Kidney (tissue), 13 donors: ENCODE measurements at regions not wholly inside any gene's neighbourhood (a gene's known extent, or its start where the extent isn't known, plus 50 kb on each side); places are given as distances from the start of the nearest gene placed in this dataset.
"Not testable (repeated sequence)": the region's sequence is repeated elsewhere in the genome, so short reads cannot be mapped to it uniquely, and the experiment has no call there.

Experiments used
- DNase-seq, 5 donors: peaks; one replicate each; pipeline ENCODE4 v3.0.0-alpha.2; 2013 to 2020
- FAIRE-seq: peaks from 2 replicates; lab custom pipeline; 2012; peaks lifted over from hg19 to GRCh38; lab: Jason Lieb, UNC
- H3K27ac ChIP-seq, 2 donors: one replicate each; pipeline ENCODE4 v1.7.0; 2013; ENCODE audit warnings: low read depth in 2 of 2, low read length in 2 of 2, inconsistent platforms in 1 of 2
- H3K27me3 ChIP-seq: one replicate; pipeline ENCODE4 v1.7.1; 2013; ENCODE audit warnings: low read length, inconsistent platforms; ENCODE audit not compliant: control insufficient read depth, insufficient read depth
- H3K36me3 ChIP-seq, 3 donors: one replicate each; pipeline versions ENCODE4 v1.7.0 to v1.7.1; 2013; ENCODE audit warnings: low read length in 3 of 3, control low read depth in 1 of 3, inconsistent platforms in 1 of 3; ENCODE audit not compliant: insufficient read depth in 3 of 3, control insufficient read depth in 2 of 3
- H3K4me1 ChIP-seq, 3 donors: one replicate each; pipeline versions ENCODE4 v1.7.0 to v1.7.1; 2013; ENCODE audit warnings: low read length in 3 of 3, inconsistent platforms in 1 of 3, low read depth in 1 of 3; ENCODE audit not compliant: control insufficient read depth in 2 of 3, insufficient read depth in 2 of 3
- H3K4me3 ChIP-seq, 3 donors: one replicate each; pipeline versions ENCODE4 v1.7.0 to v1.8.1; 2013; ENCODE audit warnings: low read length in 3 of 3, control low read depth in 1 of 3, inconsistent platforms in 1 of 3
- H3K9ac ChIP-seq, 3 donors: one replicate each; pipeline versions ENCODE4 v1.7.0 to v1.7.1; 2013; ENCODE audit warnings: low read length in 3 of 3, control low read depth in 1 of 3, inconsistent platforms in 1 of 3
- H3K9me3 ChIP-seq, 3 donors: one replicate each; pipeline versions ENCODE4 v1.7.0 to v1.7.1; 2013; ENCODE audit warnings: low read length in 3 of 3, control low read depth in 1 of 3, inconsistent platforms in 1 of 3; ENCODE audit not compliant: control insufficient read depth in 2 of 3, insufficient read depth in 1 of 3
- intact Hi-C: fragments of 100-400 bp; cut with DNase I; formaldehyde crosslinking; loops from one replicate; pipeline ENCODE4 v1.11.1; 2022
- TF ChIP-seq, protein P1 (sequence below): IDR thresholded peaks from 3 replicates; pipeline ENCODE4 v1.5.1; 2012; ENCODE audit warnings: mild to moderate bottlenecking, moderate library complexity, borderline replicate concordance; ENCODE audit not compliant: insufficient read depth; ENCODE audit errors: extremely low read depth
- donor health status: control.
- donor health status: control.
- donor health status: control.
- donor health status: control.
- donor health status: control.
- donor health status: DM: yes; HTN: yes; CAD: no.
- donor health status: Normal renal cell carcinoma (clear cell type).

DNA sequence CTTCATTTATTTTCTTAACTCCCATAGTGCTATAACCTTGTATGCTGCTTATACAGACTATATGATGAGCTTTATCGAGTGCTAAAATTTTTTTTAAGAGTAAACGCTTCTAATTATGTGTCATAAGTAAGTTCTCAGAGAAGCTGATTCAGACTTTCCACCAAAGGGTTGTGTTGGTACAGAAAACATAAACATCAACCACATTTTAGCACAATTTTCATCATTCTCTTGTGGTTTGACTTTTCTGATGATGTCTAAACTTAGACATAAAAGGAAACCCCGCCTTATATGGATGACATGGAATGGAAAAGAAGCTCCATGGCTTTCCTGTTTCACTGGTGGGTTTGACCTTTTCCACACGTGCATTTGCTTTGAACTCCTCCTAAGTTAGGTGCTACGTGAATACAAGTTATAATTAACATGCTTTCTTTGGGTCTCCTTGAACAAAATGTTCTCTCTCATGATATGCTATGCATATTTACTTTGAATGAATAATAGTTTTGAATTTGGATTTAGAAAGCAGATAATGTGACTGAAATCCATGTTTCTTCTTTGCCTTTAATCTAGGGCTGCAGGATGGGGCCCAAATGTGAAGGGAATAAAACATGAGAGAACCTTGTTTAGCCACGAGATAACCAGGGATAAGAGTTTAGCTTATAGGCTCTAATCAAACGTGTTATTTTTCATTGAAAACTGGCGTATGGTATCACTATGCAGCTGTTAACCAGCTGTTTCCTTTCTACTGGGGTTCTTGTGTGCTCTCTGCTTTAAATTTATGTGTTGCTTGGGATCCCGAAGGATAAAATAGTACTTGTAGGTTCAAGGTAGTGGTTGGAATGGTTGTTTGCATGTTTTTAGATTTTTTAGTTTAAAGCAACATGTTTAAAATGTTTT is 127.1 kb upstream of the AHI1 start:
- FAIRE-seq (no peak), DNase-seq (peak in 1 of 5 donors; percentile 34)
- Histone ChIP-seq H3K4me3 (no peak overlapping the region), H3K9me3 (no peaks in the 10 kb centered on the region), H3K36me3 (no peaks in the 10 kb centered on the region), H3K4me1 (peaks cover 0 to 4% (median 0%) of the 10 kb centered on the region in 3 donors), H3K27me3 (no peaks in the 10 kb centered on the region), H3K9ac (no peak overlapping the region), H3K27ac (no peak overlapping the region)
- intact Hi-C loops, result no loop called here
- TF ChIP-seq, protein P1, sequence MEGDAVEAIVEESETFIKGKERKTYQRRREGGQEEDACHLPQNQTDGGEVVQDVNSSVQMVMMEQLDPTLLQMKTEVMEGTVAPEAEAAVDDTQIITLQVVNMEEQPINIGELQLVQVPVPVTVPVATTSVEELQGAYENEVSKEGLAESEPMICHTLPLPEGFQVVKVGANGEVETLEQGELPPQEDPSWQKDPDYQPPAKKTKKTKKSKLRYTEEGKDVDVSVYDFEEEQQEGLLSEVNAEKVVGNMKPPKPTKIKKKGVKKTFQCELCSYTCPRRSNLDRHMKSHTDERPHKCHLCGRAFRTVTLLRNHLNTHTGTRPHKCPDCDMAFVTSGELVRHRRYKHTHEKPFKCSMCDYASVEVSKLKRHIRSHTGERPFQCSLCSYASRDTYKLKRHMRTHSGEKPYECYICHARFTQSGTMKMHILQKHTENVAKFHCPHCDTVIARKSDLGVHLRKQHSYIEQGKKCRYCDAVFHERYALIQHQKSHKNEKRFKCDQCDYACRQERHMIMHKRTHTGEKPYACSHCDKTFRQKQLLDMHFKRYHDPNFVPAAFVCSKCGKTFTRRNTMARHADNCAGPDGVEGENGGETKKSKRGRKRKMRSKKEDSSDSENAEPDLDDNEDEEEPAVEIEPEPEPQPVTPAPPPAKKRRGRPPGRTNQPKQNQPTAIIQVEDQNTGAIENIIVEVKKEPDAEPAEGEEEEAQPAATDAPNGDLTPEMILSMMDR, result no peak

DNA sequence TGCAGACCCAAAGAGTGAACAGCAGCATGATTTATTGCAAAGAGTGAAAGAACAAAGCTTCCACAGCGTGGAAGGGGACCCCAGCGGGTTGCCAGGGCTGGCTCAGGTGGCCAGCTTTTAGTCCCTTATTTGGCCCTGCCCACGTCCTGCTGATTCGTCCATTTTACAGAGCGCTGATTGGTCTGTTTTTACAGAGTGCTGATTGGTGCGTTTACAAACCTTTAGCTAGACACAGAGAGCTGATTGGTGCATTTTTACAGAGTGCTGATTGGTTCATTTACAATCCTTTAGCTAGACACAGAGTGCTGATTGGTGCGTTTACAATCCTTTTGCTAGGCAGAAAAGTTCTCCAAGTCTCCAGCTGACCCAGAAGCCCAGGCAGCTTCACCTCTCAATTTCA is 128.5 kb upstream of the AHI1 start:
- H3K4me3 ChIP-seq, FAIRE-seq, H3K9ac ChIP-seq, H3K36me3 ChIP-seq, DNase-seq, intact Hi-C loops, H3K9me3 ChIP-seq, H3K4me1 ChIP-seq, H3K27me3 ChIP-seq, H3K27ac ChIP-seq: not testable (repeated sequence)

DNA sequence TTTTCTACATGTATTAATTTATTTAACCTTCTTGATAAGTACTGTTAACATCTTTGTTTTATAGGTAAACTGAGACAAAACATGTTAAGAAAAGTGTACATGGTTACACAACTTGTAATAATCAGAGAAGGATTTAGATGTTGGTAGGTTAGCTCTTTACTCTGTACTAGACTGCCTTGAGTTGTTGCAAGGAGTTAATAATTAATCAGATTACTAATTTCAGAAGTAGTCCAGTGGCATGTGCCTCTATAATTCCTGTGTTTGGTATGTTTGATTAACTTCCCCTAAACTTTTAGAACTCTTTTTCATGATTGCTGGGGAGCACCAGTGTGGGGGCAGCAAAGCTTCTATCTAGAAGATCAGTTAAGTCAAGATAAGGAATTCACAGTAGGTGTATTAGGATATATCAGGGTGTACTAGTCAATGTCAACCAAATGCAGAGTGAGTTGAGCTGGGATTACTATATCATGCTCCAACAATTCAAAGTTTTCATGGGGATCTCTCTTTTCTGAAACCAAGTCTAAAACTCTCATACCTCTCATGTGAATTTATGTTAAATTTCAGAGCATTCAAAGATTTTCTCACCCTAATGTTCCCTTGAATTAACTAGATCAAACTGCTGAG is 129.7 kb upstream of the AHI1 start:
- no peak overlapping the region for H3K4me3 ChIP-seq
- H3K4me1 ChIP-seq, result peaks cover 0 to 7% (median 5%) of the 10 kb centered on the region in 3 donors
- H3K9ac ChIP-seq, result no peak overlapping the region
- intact Hi-C loops, result no loop called here
- no peaks in the 10 kb centered on the region for H3K27me3 ChIP-seq
- H3K27ac ChIP-seq, result no peak overlapping the region
- H3K9me3 ChIP-seq, result no peaks in the 10 kb centered on the region
- FAIRE-seq (peak; percentile 78), DNase-seq (no peak)
- H3K36me3 ChIP-seq, result no peaks in the 10 kb centered on the region
- TF ChIP-seq, protein P1, result no peak

DNA sequence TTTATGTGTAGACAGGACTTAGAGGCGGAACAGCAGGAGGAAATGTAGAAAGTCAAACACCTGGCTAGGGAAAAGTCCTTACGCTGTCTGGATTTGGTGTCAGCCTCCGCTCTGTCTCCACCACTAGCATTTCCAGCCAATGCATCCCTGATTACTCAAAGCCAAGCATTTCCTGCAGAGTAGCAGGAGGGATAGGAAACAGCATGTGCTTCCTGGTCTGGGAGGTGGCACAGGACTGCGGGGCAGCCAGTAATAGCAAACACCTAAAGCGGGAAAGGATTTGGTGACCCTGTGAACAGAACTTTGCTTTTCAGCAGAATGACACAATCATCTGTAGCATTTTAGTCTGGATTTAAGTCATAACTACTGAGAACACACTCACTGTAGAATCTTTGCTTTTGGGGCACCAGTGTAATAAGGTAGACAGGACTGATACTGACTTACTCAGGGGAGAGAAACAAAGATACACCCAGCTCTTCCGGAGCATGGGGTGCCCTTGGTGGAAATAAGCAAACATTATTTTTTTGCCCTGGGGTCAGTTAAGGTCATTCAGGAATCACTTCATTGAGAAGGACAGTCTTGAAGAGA is 133.3 kb upstream of the AHI1 start:
- FAIRE-seq (no peak), DNase-seq (peak in 2 of 5 donors; percentile 17 to 38)
- TF ChIP-seq, protein P1, result no peak
- no peak overlapping the region for H3K4me3 ChIP-seq
- H3K27me3 ChIP-seq, result no peaks in the 10 kb centered on the region
- intact Hi-C loops, result no loop called here
- no peak overlapping the region for H3K9ac ChIP-seq
- H3K27ac ChIP-seq, result no peak overlapping the region
- H3K36me3 ChIP-seq, result no peaks in the 10 kb centered on the region
- no peaks in the 10 kb centered on the region for H3K9me3 ChIP-seq
- H3K4me1 ChIP-seq, result peaks cover 3 to 7% (median 5%) of the 10 kb centered on the region in 3 donors
